GM23338 (cell line): ENCODE measurements at regions not wholly inside any gene's neighbourhood (a gene's known extent, or its start where the extent isn't known, plus 50 kb on each side); places are given as distances from the start of the nearest gene placed in this dataset.

Experiments used
- ATAC-seq: fragments of 200-7000 bp; cut with Tn5 transposase; 3 replicates; pipeline ENCODE4 v1.9.1; 2020
- DNase-seq: peaks from one replicate; pipeline ENCODE4 v3.0.0-alpha.2; 2015; ENCODE audit warnings: low spot score
- H2AFZ ChIP-seq: fragments of 200-600 bp; sonication (generic); 2 replicates; pipeline ENCODE4 v1.8.0; 2016; ENCODE audit warnings: antibody characterized with exemption, mild to moderate bottlenecking, moderate library complexity
- H3F3A ChIP-seq: fragments of 200-600 bp; sonication (generic); replicated peaks from 2 replicates; pipeline ENCODE4 v1.8.0; 2017; ENCODE audit warnings: antibody characterized with exemption, mixed run types, low read depth
- H3K27ac ChIP-seq: fragments of 200-600 bp; sonication (generic); 2 replicates; pipeline ENCODE4 v1.6.1; 2016; ENCODE audit warnings: low read depth
- H3K27me3 ChIP-seq: fragments of 200-600 bp; sonication (generic); 2 replicates; pipeline ENCODE4 v1.8.0; 2016; ENCODE audit warnings: mild to moderate bottlenecking, mixed run types, moderate library complexity; ENCODE audit not compliant: insufficient read depth
- H3K36me3 ChIP-seq: fragments of 200-600 bp; sonication (generic); 2 replicates; pipeline ENCODE4 v1.8.0; 2016; ENCODE audit warnings: mild to moderate bottlenecking; ENCODE audit not compliant: insufficient read depth
- H3K4me1 ChIP-seq: fragments of 200-600 bp; sonication (generic); 2 replicates; pipeline ENCODE4 v1.8.0; 2016; ENCODE audit warnings: mild to moderate bottlenecking, moderate library complexity; ENCODE audit not compliant: insufficient read depth
- H3K4me2 ChIP-seq: fragments of 200-600 bp; sonication (generic); 2 replicates; pipeline ENCODE4 v1.7.1; 2017; ENCODE audit warnings: mixed run types
- H3K4me3 ChIP-seq: fragments of 200-600 bp; sonication (generic); 2 replicates; pipeline ENCODE4 v1.6.1; 2016; ENCODE audit warnings: mixed run types
- H3K79me2 ChIP-seq: fragments of 200-600 bp; sonication (generic); replicated peaks from 2 replicates; pipeline ENCODE4 v1.8.0; 2017; ENCODE audit warnings: mild to moderate bottlenecking; ENCODE audit not compliant: insufficient read depth
- H3K9me2 ChIP-seq: fragments of 200-600 bp; sonication (generic); 2 replicates; pipeline ENCODE4 v1.8.0; 2017; ENCODE audit not compliant: insufficient read depth
- H4K20me1 ChIP-seq: fragments of 200-600 bp; sonication (generic); replicated peaks from 2 replicates; pipeline ENCODE4 v1.8.0; 2017; ENCODE audit warnings: mild to moderate bottlenecking; ENCODE audit not compliant: insufficient read depth
- H3K27ac Mint-ChIP-seq: 2 replicates; pipeline ENCODE4 v1.8.0; 2020; ENCODE audit warnings: inconsistent platforms, mild to moderate bottlenecking, moderate library complexity, mixed read lengths
- H3K27me3 Mint-ChIP-seq: 3 replicates; pipeline ENCODE4 v1.8.0; 2022; ENCODE audit warnings: low read depth, mild to moderate bottlenecking, moderate library complexity, mixed read lengths, inconsistent platforms; ENCODE audit not compliant: insufficient read depth, poor library complexity
- H3K36me3 Mint-ChIP-seq: 3 replicates; pipeline ENCODE4 v1.8.0; 2021; ENCODE audit warnings: low read depth, mild to moderate bottlenecking, inconsistent platforms, moderate library complexity, mixed read lengths
- H3K4me1 Mint-ChIP-seq: 3 replicates; pipeline ENCODE4 v1.8.0; 2020; ENCODE audit warnings: mild to moderate bottlenecking, inconsistent platforms, mixed read lengths
- H3K4me3 Mint-ChIP-seq: 3 replicates; pipeline ENCODE4 v1.8.0; 2021; ENCODE audit warnings: moderate library complexity, mild to moderate bottlenecking, inconsistent platforms, mixed read lengths
- H3K9me3 Mint-ChIP-seq: 3 replicates; pipeline ENCODE4 v1.8.0; 2020; ENCODE audit warnings: moderate library complexity, mild to moderate bottlenecking, inconsistent platforms, mixed read lengths
- CREB1 ChIP-seq: fragments of 250-450 bp; sonication (Bioruptor Pico); IDR thresholded peaks from 2 replicates; pipeline ENCODE4 v1.5.0; 2020; ENCODE audit warnings: low read depth, mild to moderate bottlenecking, moderate library complexity
- CTCF ChIP-seq, 2 experiments: fragments of 200-600 bp in 1 of 2; sonication (generic) in 1 of 2; conservative IDR thresholded peaks; 2 replicates each; pipeline versions ENCODE4 v1.5.1 to v1.6.1; 2016 to 2017; ENCODE audit warnings: antibody characterized with exemption in 2 of 2, low read depth in 2 of 2, mild to moderate bottlenecking in 2 of 2, moderate library complexity in 1 of 2
- EZH2 ChIP-seq: fragments of 200-600 bp; sonication (generic); IDR thresholded peaks from one replicate; pipeline ENCODE4 v1.8.0; 2017; ENCODE audit warnings: antibody characterized with exemption, mild to moderate bottlenecking, low read depth; ENCODE audit not compliant: unreplicated experiment
- JUNB ChIP-seq: IDR thresholded peaks from one replicate; pipeline ENCODE4 v1.6.1; 2016; ENCODE audit warnings: antibody characterized with exemption; ENCODE audit not compliant: unreplicated experiment
- POLR2AphosphoS5 ChIP-seq: IDR thresholded peaks from 2 replicates; pipeline ENCODE4 v1.6.1; 2016; ENCODE audit warnings: antibody characterized with exemption, low read depth
- ZNF114 ChIP-seq: fragments of 250-450 bp; sonication (Bioruptor Pico); IDR thresholded peaks from 2 replicates; pipeline ENCODE4 v1.5.0; 2020; ENCODE audit warnings: mild to moderate bottlenecking, moderate library complexity
- ZNF462 ChIP-seq: fragments of 250-450 bp; sonication (Bioruptor Pico); IDR thresholded peaks from 2 replicates; pipeline ENCODE4 v1.5.0; 2020; ENCODE audit warnings: mild to moderate bottlenecking, moderate library complexity

- TF ChIP-seq CTCF (conservative IDR thresholded peaks at IDR 0.05; ENCODE audit: low read depth in 2 of 2) (no peak), EZH2 (no peak), ZNF462 (CRISPR knock-in tag) (no peak), CREB1 (no peak), POLR2AphosphoS5 (no peak)
These were observed 848.1 kb upstream of the DIAPH2 start (continued) for GRCh38 chrX:95836517-95836916.

- Histone ChIP-seq H3K4me1 (no peaks in the 10 kb centered on the region), H3K27me3 (no peaks in the 10 kb centered on the region), H3F3A (no peaks in the 10 kb centered on the region), H3K79me2 (no peaks in the 10 kb centered on the region), H3K36me3 (no peaks in the 10 kb centered on the region), H3K9me2 (no peaks in the 10 kb centered on the region), H3K4me3 (no peak overlapping the region), H3K4me2 (no peak overlapping the region), H4K20me1 (no peaks in the 10 kb centered on the region), H3K27ac (no peak overlapping the region), H2AFZ (no peak overlapping the region)
- DNase-seq (no peak), ATAC-seq (no peak)
- Mint-ChIP-seq H3K27ac (no peak overlapping the region), H3K27me3 (no peaks in the 10 kb centered on the region), H3K4me1 (0 out of 3 replicates have a peak, but pooled peaks cover 2% of the 10 kb centered on the region), H3K9me3 (no peaks in the 10 kb centered on the region), H3K4me3 (no peak overlapping the region), H3K36me3 (no peaks in the 10 kb centered on the region)
- TF ChIP-seq ZNF462 (CRISPR knock-in tag) (no peak), POLR2AphosphoS5 (no peak), ZNF114 (CRISPR knock-in tag) (no peak), JUNB (no peak), EZH2 (no peak)
These were observed 842.8 kb upstream of the DIAPH2 start for GRCh38 chrX:95841863-95842262.
